Hepatocyte (in vitro differentiated cells): ENCODE measurements at regions not wholly inside any gene's neighbourhood (a gene's known extent, or its start where the extent isn't known, plus 50 kb on each side); places are given as distances from the start of the nearest gene placed in this dataset.

Experiments used
- EZH2 ChIP-seq: fragments of 200-600 bp; sonication (generic); IDR thresholded peaks from 2 replicates; pipeline ENCODE4 v1.6.1; 2016; ENCODE audit warnings: antibody characterized with exemption, mild to moderate bottlenecking, borderline replicate concordance
- EZH2phosphoT487 ChIP-seq: fragments of 200-600 bp; sonication (generic); IDR thresholded peaks from one replicate; pipeline ENCODE4 v1.6.1; 2018; ENCODE audit warnings: antibody characterized with exemption, mild to moderate bottlenecking, low read depth, moderate library complexity; ENCODE audit not compliant: unreplicated experiment, severe bottlenecking
- TF ChIP-seq, protein P1 (sequence below): fragments of 200-600 bp; sonication (generic); IDR thresholded peaks from 2 replicates; pipeline ENCODE4 v1.5.1; 2016; ENCODE audit warnings: antibody characterized with exemption, mild to moderate bottlenecking; ENCODE audit not compliant: poor library complexity

- TF ChIP-seq, protein P1, sequence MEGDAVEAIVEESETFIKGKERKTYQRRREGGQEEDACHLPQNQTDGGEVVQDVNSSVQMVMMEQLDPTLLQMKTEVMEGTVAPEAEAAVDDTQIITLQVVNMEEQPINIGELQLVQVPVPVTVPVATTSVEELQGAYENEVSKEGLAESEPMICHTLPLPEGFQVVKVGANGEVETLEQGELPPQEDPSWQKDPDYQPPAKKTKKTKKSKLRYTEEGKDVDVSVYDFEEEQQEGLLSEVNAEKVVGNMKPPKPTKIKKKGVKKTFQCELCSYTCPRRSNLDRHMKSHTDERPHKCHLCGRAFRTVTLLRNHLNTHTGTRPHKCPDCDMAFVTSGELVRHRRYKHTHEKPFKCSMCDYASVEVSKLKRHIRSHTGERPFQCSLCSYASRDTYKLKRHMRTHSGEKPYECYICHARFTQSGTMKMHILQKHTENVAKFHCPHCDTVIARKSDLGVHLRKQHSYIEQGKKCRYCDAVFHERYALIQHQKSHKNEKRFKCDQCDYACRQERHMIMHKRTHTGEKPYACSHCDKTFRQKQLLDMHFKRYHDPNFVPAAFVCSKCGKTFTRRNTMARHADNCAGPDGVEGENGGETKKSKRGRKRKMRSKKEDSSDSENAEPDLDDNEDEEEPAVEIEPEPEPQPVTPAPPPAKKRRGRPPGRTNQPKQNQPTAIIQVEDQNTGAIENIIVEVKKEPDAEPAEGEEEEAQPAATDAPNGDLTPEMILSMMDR = no peak
- no peak for TF ChIP-seq EZH2
- no peak for TF ChIP-seq EZH2phosphoT487
Observed at GRCh38 chr21:33151941-33152731, 77.6 kb upstream of the IFNAR2 start.
